ENCODE measurements at regions not wholly inside any gene's neighbourhood (a gene's known extent, or its start where the extent isn't known, plus 50 kb on each side); places are given as distances from the start of the nearest gene placed in this dataset.

DNA sequence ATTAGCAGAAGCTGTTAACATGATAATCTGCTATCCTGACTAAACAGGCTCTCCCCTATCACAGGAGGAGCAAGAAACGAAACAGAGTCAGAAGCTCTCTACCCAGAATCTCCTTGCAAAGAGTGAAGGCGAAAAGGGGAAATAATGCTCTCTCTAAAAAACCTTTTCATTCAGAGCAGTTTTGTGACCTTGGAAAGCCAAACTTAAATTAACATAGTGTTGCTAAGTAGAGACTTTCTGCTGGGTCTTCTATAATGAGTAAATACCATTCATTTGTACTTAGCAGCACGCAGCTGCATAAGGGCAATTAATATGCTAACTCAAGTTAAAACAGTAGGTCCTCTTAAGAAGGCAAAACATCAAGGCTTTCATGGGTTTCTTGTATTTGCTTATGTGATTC, 101.7 kb upstream of the GPR139 start:
- DNase-seq, result no peak
- 24 to 28% (median 26%) methylated on average over 3 of the region's 3 CpGs for WGBS, 3 donors
- no peak overlapping the region for H3K4me3 ChIP-seq

DNA sequence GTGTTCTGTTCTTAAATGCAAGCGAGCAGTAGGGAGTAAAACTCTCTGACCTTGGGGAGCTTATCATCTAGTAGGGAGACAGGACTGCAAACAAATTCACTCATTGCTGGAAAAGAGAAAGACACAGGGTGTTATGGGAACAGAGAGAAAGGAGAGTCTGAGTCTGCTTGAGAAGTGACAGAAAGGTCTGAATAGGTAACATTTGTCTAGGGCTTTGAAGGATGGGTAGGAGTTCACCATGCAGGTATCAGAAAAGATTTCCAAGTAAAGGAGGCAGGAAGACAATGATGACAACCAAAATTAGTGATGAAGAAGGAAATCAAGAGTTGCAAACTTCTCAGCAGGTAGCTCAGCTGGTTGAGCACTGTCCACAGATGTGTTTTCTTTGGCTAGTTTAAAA, 93.6 kb upstream of the GPR139 start:
- H3K36me3 ChIP-seq (ENCODE audit: insufficient read depth in 1 of 2, low read depth in 1 of 2), result no peaks in the 10 kb centered on the region
- no peak overlapping the region for H3K4me3 ChIP-seq
- H3K27me3 ChIP-seq (ENCODE audit: insufficient read depth in 3 of 3, low read length in 2 of 3), result no peaks in the 10 kb centered on the region
- H3K27ac ChIP-seq, result no peak overlapping the region
- intact Hi-C loops (cut with DNase I), result loop anchor here in 1 of 2 donors (5.0 kb wide), 1 partner anchor 170 kb away; no protein-coding TSS in a partner anchor
- ATAC-seq (no peak), DNase-seq (no peak)
- TF ChIP-seq, protein P1, sequence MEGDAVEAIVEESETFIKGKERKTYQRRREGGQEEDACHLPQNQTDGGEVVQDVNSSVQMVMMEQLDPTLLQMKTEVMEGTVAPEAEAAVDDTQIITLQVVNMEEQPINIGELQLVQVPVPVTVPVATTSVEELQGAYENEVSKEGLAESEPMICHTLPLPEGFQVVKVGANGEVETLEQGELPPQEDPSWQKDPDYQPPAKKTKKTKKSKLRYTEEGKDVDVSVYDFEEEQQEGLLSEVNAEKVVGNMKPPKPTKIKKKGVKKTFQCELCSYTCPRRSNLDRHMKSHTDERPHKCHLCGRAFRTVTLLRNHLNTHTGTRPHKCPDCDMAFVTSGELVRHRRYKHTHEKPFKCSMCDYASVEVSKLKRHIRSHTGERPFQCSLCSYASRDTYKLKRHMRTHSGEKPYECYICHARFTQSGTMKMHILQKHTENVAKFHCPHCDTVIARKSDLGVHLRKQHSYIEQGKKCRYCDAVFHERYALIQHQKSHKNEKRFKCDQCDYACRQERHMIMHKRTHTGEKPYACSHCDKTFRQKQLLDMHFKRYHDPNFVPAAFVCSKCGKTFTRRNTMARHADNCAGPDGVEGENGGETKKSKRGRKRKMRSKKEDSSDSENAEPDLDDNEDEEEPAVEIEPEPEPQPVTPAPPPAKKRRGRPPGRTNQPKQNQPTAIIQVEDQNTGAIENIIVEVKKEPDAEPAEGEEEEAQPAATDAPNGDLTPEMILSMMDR (IDR thresholded peaks at IDR 0.05), result no peak
- 64 to 82% (median 75%) methylated on average over 1 of the region's 1 CpG for WGBS, 3 donors
- H3K9me3 ChIP-seq, result no peaks in the 10 kb centered on the region
- no peaks in the 10 kb centered on the region for H3K4me1 ChIP-seq

More for the DNA sequence above, 101.7 kb upstream of the GPR139 start:
- Histone ChIP-seq H3K27ac (no peak overlapping the region), H3K9me3 (no peaks in the 10 kb centered on the region), H3K27me3 (ENCODE audit: insufficient read depth in 3 of 3, low read length in 2 of 3) (no peaks in the 10 kb centered on the region), H3K36me3 (ENCODE audit: insufficient read depth in 1 of 2, low read depth in 1 of 2) (no peaks in the 10 kb centered on the region), H3K4me1 (no peaks in the 10 kb centered on the region)
- intact Hi-C loops (cut with DNase I), result no loop called here
- no peak for ATAC-seq
- TF ChIP-seq, protein P1 (IDR thresholded peaks at IDR 0.05), result no peak

DNA sequence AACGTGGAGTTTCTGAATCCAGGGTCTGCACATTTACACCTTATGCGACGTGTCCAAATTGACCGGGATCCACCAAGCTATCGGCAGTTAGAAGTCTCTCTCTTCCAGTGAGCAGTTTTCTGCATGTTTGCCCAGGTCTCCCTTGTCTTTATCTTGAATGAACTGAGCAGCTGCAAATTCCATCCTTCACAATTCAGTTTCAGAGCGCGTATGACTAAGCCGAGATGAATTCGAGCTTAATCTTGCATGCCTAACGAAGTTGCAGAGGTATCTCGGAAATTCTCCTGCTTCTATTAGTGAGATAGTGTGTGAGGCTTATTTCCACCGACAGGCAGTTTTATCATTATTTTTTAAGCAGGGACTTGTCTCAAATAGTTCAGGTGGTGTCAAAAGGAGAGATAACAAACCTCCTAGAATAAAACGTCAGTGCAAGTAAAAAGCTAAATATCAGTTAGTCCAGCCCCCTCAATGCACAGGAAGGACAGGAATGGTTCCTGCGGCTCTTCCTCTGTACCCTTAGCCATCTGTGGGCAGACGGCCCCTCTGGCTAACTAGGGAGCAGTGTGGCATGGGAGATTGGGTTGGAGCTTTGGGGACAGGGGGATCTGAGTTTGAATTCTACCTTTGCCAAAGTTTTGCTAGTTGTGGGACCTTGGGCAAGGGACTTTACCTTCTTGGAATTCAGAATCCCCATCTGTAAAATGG, 93.0 kb upstream of the GPR139 start:
- ATAC-seq (no peak), DNase-seq (no peak)
- H3K27ac ChIP-seq, result no peak overlapping the region
- H3K27me3 ChIP-seq (ENCODE audit: insufficient read depth in 3 of 3, low read length in 2 of 3), result no peaks in the 10 kb centered on the region
- H3K9me3 ChIP-seq, result no peaks in the 10 kb centered on the region
- intact Hi-C loops (cut with DNase I), result loop anchor here in 1 of 2 donors (5.0 kb wide), 1 partner anchor 171 kb away; no protein-coding TSS in a partner anchor
- TF ChIP-seq, protein P1 (IDR thresholded peaks at IDR 0.05), result no peak
- no peaks in the 10 kb centered on the region for H3K4me1 ChIP-seq
- WGBS, 3 donors, result 33 to 36% (median 34%) methylated on average over 15 of the region's 15 CpGs
- no peaks in the 10 kb centered on the region for H3K36me3 ChIP-seq (ENCODE audit: insufficient read depth in 1 of 2, low read depth in 1 of 2)
- H3K4me3 ChIP-seq, result no peak overlapping the region

DNA sequence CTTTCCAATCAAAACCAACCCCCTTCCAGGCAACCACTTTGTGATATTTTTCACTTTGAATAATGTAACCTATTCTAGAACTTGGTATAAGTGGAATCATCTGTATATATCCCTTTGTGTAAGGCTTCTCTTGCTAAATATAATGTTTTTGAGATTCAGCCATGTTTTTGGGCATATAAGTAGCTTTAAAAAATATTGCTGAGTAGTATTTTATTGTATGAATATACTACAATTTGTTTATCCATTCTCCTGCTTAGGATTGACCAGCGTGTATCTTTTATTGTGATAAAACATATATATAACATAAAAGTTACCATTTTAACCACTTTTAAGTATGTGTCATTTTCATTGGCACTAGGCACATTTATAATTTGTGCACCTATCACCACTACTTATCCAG, 79.8 kb upstream of the GPR139 start:
- intact Hi-C loops (cut with DNase I), result no loop called here
- TF ChIP-seq, protein P1 (IDR thresholded peaks at IDR 0.05), result no peak
- Histone ChIP-seq H3K27me3 (ENCODE audit: insufficient read depth in 3 of 3, low read length in 2 of 3) (no peaks in the 10 kb centered on the region), H3K9me3 (peaks cover 17% of the 10 kb centered on the region), H3K36me3 (ENCODE audit: insufficient read depth in 1 of 2, low read depth in 1 of 2) (no peaks in the 10 kb centered on the region), H3K4me3 (no peak overlapping the region), H3K27ac (no peak overlapping the region), H3K4me1 (no peaks in the 10 kb centered on the region)
- WGBS, 3 donors, result 79 to 86% (median 80%) methylated on average over 1 of the region's 1 CpG
- DNase-seq (no peak), ATAC-seq (no peak)

DNA sequence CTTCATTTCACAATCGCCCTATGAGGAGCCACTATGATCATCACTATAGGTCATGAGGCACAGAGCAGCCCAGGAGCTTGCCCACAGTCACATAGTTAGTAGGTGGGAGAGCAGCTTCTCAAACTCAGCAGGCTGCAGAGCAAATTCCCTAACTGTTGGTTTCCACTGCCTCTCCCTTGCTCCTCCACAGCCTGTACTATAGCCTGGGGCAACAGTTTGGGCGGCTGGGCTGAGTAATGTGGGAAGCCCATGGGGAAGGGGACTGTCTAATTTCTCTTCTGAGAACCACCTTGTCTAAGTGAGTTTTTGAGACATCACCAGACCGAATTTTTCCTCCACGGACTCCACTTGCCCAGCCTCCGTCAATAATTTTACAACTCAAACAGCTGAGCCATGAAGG, 73.4 kb upstream of the GPR139 start:
- DNase-seq (no peak), ATAC-seq (no peak)
- H3K9me3 ChIP-seq, result peaks cover 6% of the 10 kb centered on the region
- H3K4me1 ChIP-seq, result no peaks in the 10 kb centered on the region
- 44 to 60% (median 45%) methylated on average over 5 of the region's 5 CpGs for WGBS, 3 donors
- intact Hi-C loops (cut with DNase I), result no loop called here
- no peaks in the 10 kb centered on the region for H3K27me3 ChIP-seq (ENCODE audit: insufficient read depth in 3 of 3, low read length in 2 of 3)
- no peak overlapping the region for H3K27ac ChIP-seq
- no peaks in the 10 kb centered on the region for H3K36me3 ChIP-seq (ENCODE audit: insufficient read depth in 1 of 2, low read depth in 1 of 2)
- no peak overlapping the region for H3K4me3 ChIP-seq
- TF ChIP-seq, protein P1 (IDR thresholded peaks at IDR 0.05), result no peak

All from psoas muscle (tissue), 7 donors.